GM18498 (cell line): ENCODE measurements at regions not wholly inside any gene's neighbourhood (a gene's known extent, or its start where the extent isn't known, plus 50 kb on each side); places are given as distances from the start of the nearest gene placed in this dataset.

ENCODE experiments used
- ATAC-seq: cut with Tn5 transposase; IDR thresholded peaks from one replicate; pipeline ENCODE4 v1.9.1; 2021; ENCODE audit warnings: mild to moderate bottlenecking, moderate library complexity; ENCODE audit not compliant: unreplicated experiment

GRCh38 chr17:27240086-27240801 lies 53.7 kb upstream of the WSB1 start:
- ATAC-seq = no peak

GRCh38 chr17:27240802-27241155 lies 53.1 kb upstream of the WSB1 start:
- ATAC-seq = no peak

- peak; percentile 52 for ATAC-seq
Measured at GRCh38 chr17:27241346-27241946, 52.5 kb upstream of the WSB1 start.

- no peak for ATAC-seq
Measured at GRCh38 chr17:27242951-27243350, 51.0 kb upstream of the WSB1 start.

- no peak for ATAC-seq
Measured at GRCh38 chr17:27244011-27244410, 49.9 kb upstream of the WSB1 start.
